ENCODE measurements at regions not wholly inside any gene's neighbourhood (a gene's known extent, or its start where the extent isn't known, plus 50 kb on each side); places are given as distances from the start of the nearest gene placed in this dataset.
"Not testable (repeated sequence)": the region's sequence is repeated elsewhere in the genome, so short reads cannot be mapped to it uniquely, and the experiment has no call there.

DNA sequence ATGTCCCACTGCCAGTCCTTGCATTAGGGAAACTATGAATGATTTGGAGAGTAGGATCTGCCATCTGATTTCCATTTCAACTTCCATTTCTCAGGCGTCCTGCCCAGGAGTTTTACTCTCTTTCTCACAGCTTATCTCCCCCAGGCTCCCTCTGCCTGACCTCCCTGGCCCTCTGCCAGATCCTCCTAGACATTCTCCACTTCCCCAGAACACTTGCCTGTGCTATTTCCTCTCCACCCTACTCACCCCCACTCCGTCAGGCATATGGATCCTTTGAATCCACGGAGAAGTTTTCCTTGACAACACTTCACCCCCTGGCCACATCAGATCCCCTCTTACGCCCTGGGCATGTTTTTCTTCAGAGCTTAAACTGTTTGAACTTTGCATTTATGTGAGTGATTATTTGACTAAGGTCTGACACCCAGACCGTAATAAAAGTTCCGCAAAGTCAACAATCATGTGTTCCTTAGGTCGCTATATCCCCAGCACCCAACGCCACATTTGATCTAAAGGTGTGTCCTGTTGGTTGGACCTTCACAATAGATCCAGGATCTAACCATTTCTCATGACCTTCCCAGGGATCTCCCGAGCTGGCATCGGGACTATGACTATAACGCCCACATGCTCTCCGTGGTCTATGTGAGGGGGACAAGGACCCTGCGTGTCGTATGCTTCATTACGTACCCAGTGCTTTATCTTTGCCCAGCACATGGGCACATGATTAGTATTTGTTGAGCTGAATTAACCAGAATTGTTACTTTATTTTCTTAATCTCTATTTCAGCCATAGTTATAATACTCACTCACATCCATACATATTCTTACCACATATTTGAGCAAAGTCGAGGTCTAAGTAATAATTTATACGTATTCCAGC is 255.8 kb upstream of the FOXN3 start:
- TF ChIP-seq, protein P1, sequence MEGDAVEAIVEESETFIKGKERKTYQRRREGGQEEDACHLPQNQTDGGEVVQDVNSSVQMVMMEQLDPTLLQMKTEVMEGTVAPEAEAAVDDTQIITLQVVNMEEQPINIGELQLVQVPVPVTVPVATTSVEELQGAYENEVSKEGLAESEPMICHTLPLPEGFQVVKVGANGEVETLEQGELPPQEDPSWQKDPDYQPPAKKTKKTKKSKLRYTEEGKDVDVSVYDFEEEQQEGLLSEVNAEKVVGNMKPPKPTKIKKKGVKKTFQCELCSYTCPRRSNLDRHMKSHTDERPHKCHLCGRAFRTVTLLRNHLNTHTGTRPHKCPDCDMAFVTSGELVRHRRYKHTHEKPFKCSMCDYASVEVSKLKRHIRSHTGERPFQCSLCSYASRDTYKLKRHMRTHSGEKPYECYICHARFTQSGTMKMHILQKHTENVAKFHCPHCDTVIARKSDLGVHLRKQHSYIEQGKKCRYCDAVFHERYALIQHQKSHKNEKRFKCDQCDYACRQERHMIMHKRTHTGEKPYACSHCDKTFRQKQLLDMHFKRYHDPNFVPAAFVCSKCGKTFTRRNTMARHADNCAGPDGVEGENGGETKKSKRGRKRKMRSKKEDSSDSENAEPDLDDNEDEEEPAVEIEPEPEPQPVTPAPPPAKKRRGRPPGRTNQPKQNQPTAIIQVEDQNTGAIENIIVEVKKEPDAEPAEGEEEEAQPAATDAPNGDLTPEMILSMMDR (IDR thresholded peaks at IDR 0.05; ENCODE audit: unreplicated experiment in 3 of 3), result no peak
- Mint-ChIP-seq H3K27ac (peak overlapping the region; percentile 32 to 81 (median 53)), H3K27me3 (ENCODE audit: low read depth) (peaks cover under 1% of the 10 kb centered on the region), H3K4me3 (peak overlapping the region in 1 of 3 experiments; percentile 12), H3K9me3 (peaks cover 4% of the 10 kb centered on the region), H3K4me1 (peaks cover 22% of the 10 kb centered on the region), H3K36me3 (ENCODE audit: low read depth) (no peaks in the 10 kb centered on the region)

GRCh38 chr14:89669193-89669592 is 252.2 kb upstream of the FOXN3 start:
- Mint-ChIP-seq H3K36me3 (ENCODE audit: low read depth) (peaks cover 5% of the 10 kb centered on the region), H3K27me3 (ENCODE audit: low read depth) (no peaks in the 10 kb centered on the region), H3K27ac (peak overlapping the region; percentile 17 to 87 (median 49)), H3K4me1 (peaks cover 29% of the 10 kb centered on the region), H3K9me3 (peaks cover 18% of the 10 kb centered on the region), H3K4me3 (no peak overlapping the region)
- TF ChIP-seq, protein P1 (IDR thresholded peaks at IDR 0.05; ENCODE audit: unreplicated experiment in 3 of 3), result no peak

GRCh38 chr14:89667983-89668382 is 250.9 kb upstream of the FOXN3 start:
- Mint-ChIP-seq H3K36me3 (ENCODE audit: low read depth) (peaks cover 5% of the 10 kb centered on the region), H3K4me3 (no peak overlapping the region), H3K27ac (peak overlapping the region; percentile 49 to 87 (median 74)), H3K9me3 (peaks cover 18% of the 10 kb centered on the region), H3K27me3 (ENCODE audit: low read depth) (no peaks in the 10 kb centered on the region), H3K4me1 (peaks cover 25% of the 10 kb centered on the region)
- TF ChIP-seq, protein P1 (IDR thresholded peaks at IDR 0.05; ENCODE audit: unreplicated experiment in 3 of 3), result no peak

DNA sequence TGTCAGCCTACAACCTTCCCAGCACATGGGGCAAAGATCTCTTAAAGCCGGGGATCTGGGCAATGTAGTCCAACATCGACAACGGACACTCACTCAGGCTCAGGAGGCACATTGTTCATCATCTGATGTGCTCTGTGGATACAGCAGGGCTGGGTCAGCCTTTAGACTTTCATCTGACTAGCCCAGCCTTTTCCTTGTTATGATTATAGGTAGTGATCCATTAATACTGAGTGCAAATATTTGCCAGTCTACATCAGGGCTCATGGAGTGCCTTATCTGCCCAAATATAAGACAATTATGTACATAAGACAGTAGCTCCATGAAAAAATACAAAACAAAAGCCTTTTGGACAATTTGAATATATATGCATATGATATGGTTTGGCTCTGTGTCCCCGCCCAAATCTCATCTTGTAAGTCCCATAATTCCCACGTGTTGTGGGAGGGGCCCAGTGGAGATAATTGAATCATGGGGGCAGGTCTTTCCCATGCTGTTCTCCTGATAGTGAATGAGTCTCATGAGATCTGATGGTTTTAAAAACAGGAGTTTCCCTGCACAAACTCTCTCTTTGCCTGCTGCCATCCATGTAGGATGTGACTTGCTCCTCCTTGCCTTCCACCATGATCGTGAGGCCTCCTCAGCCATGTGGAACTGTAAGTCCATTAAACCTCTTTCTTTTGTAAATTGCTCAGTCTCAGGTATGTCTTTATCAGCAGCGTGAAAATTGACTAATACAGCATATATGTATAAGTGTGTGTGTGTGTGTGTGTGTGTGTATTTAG is 248.5 kb upstream of the FOXN3 start:
- not testable (repeated sequence) for H3K4me3 Mint-ChIP-seq; H3K27me3 Mint-ChIP-seq (ENCODE audit: low read depth); H3K36me3 Mint-ChIP-seq (ENCODE audit: low read depth)
- peaks cover 18% of the 10 kb centered on the region for H3K4me1 Mint-ChIP-seq
- peaks cover 18% of the 10 kb centered on the region for H3K9me3 Mint-ChIP-seq
- H3K27ac Mint-ChIP-seq, result peak overlapping the region in 1 of 3 experiments; percentile 14

- Mint-ChIP-seq H3K27me3 (ENCODE audit: low read depth) (no peaks in the 10 kb centered on the region), H3K27ac (no peak overlapping the region), H3K4me1 (peaks cover 25% of the 10 kb centered on the region), H3K4me3 (no peak overlapping the region), H3K36me3 (ENCODE audit: low read depth) (peaks cover 5% of the 10 kb centered on the region), H3K9me3 (peaks cover 17% of the 10 kb centered on the region)
- TF ChIP-seq, protein P1 (IDR thresholded peaks at IDR 0.05; ENCODE audit: unreplicated experiment in 3 of 3), result no peak
Measured at GRCh38 chr14:89661392-89661791, 244.4 kb upstream of the FOXN3 start.

GRCh38 chr14:89660625-89661233 is 243.7 kb upstream of the FOXN3 start:
- Mint-ChIP-seq H3K27ac (peak overlapping the region in 1 of 3 experiments; percentile 82), H3K4me1 (peaks cover 25% of the 10 kb centered on the region), H3K9me3 (peaks cover 12% of the 10 kb centered on the region)
- not testable (repeated sequence) for H3K27me3 Mint-ChIP-seq (ENCODE audit: low read depth); H3K4me3 Mint-ChIP-seq; H3K36me3 Mint-ChIP-seq (ENCODE audit: low read depth)

All from nephron (organoid).